ENCODE measurements at regions not wholly inside any gene's neighbourhood (a gene's known extent, or its start where the extent isn't known, plus 50 kb on each side); places are given as distances from the start of the nearest gene placed in this dataset.

DNA sequence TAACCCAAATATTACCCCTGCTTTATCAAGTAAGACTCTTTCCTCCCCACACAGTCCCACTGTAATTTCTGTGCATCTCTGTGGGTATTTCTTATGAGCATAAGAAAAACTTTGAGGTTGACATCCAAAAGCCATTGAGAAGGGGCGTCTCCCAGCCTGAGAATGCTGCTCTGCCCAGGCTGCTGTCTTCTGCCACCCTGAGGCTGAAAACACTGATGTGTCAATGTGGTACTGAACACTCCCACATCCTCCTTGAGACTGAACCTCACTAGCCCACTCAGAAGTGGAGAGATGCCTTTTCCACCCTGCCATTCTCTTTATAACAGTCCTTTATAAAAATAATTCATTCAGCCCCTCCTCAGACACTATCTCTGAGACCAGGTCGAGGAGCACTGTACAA lies 120.8 kb downstream of the SMIM20 start:
- Histone ChIP-seq H3K27ac (ENCODE audit: control insufficient read depth, insufficient read depth) (no peak overlapping the region), H3K4me2 (ENCODE audit: control insufficient read depth, insufficient read depth) (no peak overlapping the region), H3K9ac (ENCODE audit: control insufficient read depth, insufficient read depth, low read length) (no peak overlapping the region), H2AFZ (ENCODE audit: control insufficient read depth, low read depth, low read length) (no peak overlapping the region), H3K4me1 (ENCODE audit: control insufficient read depth, insufficient read depth, low read length) (peaks cover 4% of the 10 kb centered on the region), H4K20me1 (ENCODE audit: control insufficient read depth, insufficient read depth) (no peaks in the 10 kb centered on the region), H3K36me3 (ENCODE audit: control insufficient read depth in 2 of 2, insufficient read depth in 2 of 2, low read length in 1 of 2) (no peaks in the 10 kb centered on the region), H3K79me2 (ENCODE audit: control insufficient read depth, insufficient read depth, low read length) (no peaks in the 10 kb centered on the region), H3K27me3 (replicated peaks in 1 of 2; ENCODE audit: control insufficient read depth in 2 of 2, insufficient read depth in 2 of 2, low read length in 1 of 2) (no peaks in the 10 kb centered on the region), H3K9me3 (replicated peaks; ENCODE audit: control insufficient read depth, insufficient read depth, low read length) (no peaks in the 10 kb centered on the region; the same call in 2 of the 3 replicates), H3K4me3 (no peak overlapping the region)
- FAIRE-seq: no peak
- no peak for DNase-seq (ENCODE audit: low read depth, low spot score)
- ChIA-PET RAD21 (ENCODE audit: unreplicated experiment) (no interaction called here), POLR2A (no interaction called here), SMC1A (ENCODE audit: uncharacterized antibody, unreplicated experiment) (no interaction called here), CTCF (interaction anchor here (0.5 kb wide), 1 partner anchor 177 kb away, joined by 3 read pairs; no protein-coding TSS in a partner anchor)
- TF ChIP-seq SPI1 (IDR thresholded peaks at IDR 0.05; ENCODE audit: borderline replicate concordance, insufficient read depth, low read depth, low read length): peak; percentile 8; the same call in 1 of the 2 replicates
- TF ChIP-seq, protein P1, sequence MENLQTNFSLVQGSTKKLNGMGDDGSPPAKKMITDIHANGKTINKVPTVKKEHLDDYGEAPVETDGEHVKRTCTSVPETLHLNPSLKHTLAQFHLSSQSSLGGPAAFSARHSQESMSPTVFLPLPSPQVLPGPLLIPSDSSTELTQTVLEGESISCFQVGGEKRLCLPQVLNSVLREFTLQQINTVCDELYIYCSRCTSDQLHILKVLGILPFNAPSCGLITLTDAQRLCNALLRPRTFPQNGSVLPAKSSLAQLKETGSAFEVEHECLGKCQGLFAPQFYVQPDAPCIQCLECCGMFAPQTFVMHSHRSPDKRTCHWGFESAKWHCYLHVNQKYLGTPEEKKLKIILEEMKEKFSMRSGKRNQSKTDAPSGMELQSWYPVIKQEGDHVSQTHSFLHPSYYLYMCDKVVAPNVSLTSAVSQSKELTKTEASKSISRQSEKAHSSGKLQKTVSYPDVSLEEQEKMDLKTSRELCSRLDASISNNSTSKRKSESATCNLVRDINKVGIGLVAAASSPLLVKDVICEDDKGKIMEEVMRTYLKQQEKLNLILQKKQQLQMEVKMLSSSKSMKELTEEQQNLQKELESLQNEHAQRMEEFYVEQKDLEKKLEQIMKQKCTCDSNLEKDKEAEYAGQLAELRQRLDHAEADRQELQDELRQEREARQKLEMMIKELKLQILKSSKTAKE (IDR thresholded peaks at IDR 0.05; ENCODE audit: low read depth, poor library complexity, severe bottlenecking): no peak
- in situ Hi-C loops (cut with MboI) (no loop called here), intact Hi-C loops (cut with micrococcal nuclease; ENCODE audit: unreplicated experiment) (no loop called here)
- BruUV-seq (replicated peaks): no TSS peak
- 0% methylated on average over 2 of the region's 2 CpGs for WGBS (ENCODE audit: insufficient coverage, insufficient replicate concordance, low lambda C conversion rate, missing lambda C conversion rate)
- peak; percentile 59; the same call in 2 of the 3 replicates for ATAC-seq

DNA sequence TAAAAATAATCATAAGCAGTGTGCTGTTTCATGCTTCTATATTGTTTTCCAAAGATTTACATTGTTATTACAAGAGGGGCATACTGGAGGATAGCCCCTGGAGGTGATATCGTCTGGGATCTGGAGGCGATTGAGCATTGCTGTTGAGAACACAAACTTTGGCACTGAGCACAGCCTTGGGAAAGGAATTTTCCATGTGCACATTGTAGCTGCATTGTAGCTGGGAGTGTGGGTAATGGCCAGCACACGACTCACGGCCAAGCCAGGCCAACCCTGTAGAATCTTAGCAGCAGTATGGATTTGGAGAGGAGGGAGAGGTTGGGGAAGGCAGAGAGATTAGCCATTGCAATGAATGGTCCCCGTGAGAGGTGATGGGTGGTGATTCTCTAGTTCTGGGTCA lies 121.9 kb downstream of the SMIM20 start:
- no peak for FAIRE-seq
- ChIA-PET POLR2A (no interaction called here), SMC1A (ENCODE audit: uncharacterized antibody, unreplicated experiment) (no interaction called here), RAD21 (ENCODE audit: unreplicated experiment) (no interaction called here), CTCF (no interaction called here)
- ATAC-seq: no peak
- no peaks in the 10 kb centered on the region; the same call in 2 of the 3 replicates for H3K9me3 ChIP-seq (replicated peaks; ENCODE audit: control insufficient read depth, insufficient read depth, low read length)
- intact Hi-C loops (cut with micrococcal nuclease; ENCODE audit: unreplicated experiment) (no loop called here), in situ Hi-C loops (cut with MboI) (no loop called here)
- no TSS peak for BruUV-seq (replicated peaks)
- WGBS (ENCODE audit: insufficient coverage, insufficient replicate concordance, low lambda C conversion rate, missing lambda C conversion rate): 31% methylated on average over 5 of the region's 5 CpGs
- no peak overlapping the region for H3K4me2 ChIP-seq (ENCODE audit: control insufficient read depth, insufficient read depth)
- no peak for DNase-seq (ENCODE audit: low read depth, low spot score)
- no peak overlapping the region for H3K27ac ChIP-seq (ENCODE audit: control insufficient read depth, insufficient read depth)
- no peaks in the 10 kb centered on the region for H3K79me2 ChIP-seq (ENCODE audit: control insufficient read depth, insufficient read depth, low read length)
- peaks cover under 1% of the 10 kb centered on the region; the same call in 1 of the 2 replicates for H3K4me1 ChIP-seq (ENCODE audit: control insufficient read depth, insufficient read depth, low read length)
- no peak for TF ChIP-seq KAT2A (conservative IDR thresholded peaks at IDR 0.05; ENCODE audit: control insufficient read depth, low read depth, low read length)
- no peak for TF ChIP-seq FOXM1 (IDR thresholded peaks at IDR 0.05; ENCODE audit: low read depth, low read length)
- no peak for TF ChIP-seq STAT1 (conservative IDR thresholded peaks at IDR 0.05)
- no peak for TF ChIP-seq NFIC (IDR thresholded peaks at IDR 0.05; ENCODE audit: low read depth, low read length)
- TF ChIP-seq PAX5 (IDR thresholded peaks at IDR 0.05; ENCODE audit: borderline replicate concordance, low read depth, low read length): no peak
- no peak for TF ChIP-seq NRF1 (conservative IDR thresholded peaks at IDR 0.05; ENCODE audit: low read depth, low read length)
- no peak for TF ChIP-seq IRF4 (IDR thresholded peaks at IDR 0.05; ENCODE audit: low read depth, low read length)
- TF ChIP-seq, protein P2, sequence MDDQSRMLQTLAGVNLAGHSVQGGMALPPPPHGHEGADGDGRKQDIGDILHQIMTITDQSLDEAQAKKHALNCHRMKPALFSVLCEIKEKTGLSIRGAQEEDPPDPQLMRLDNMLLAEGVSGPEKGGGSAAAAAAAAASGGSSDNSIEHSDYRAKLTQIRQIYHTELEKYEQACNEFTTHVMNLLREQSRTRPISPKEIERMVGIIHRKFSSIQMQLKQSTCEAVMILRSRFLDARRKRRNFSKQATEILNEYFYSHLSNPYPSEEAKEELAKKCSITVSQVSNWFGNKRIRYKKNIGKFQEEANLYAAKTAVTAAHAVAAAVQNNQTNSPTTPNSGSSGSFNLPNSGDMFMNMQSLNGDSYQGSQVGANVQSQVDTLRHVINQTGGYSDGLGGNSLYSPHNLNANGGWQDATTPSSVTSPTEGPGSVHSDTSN (IDR thresholded peaks at IDR 0.05; ENCODE audit: insufficient replicate concordance, low read depth, low read length): no peak
- TF ChIP-seq ZBED1 (IDR thresholded peaks at IDR 0.05; ENCODE audit: borderline replicate concordance): no peak
- no peak overlapping the region for H3K9ac ChIP-seq (ENCODE audit: control insufficient read depth, insufficient read depth, low read length)
- no peaks in the 10 kb centered on the region for H3K27me3 ChIP-seq (replicated peaks in 1 of 2; ENCODE audit: control insufficient read depth in 2 of 2, insufficient read depth in 2 of 2, low read length in 1 of 2)
- H4K20me1 ChIP-seq (ENCODE audit: control insufficient read depth, insufficient read depth): no peaks in the 10 kb centered on the region
- H2AFZ ChIP-seq (ENCODE audit: control insufficient read depth, low read depth, low read length): no peak overlapping the region
- H3K4me3 ChIP-seq: no peak overlapping the region
- H3K36me3 ChIP-seq (ENCODE audit: control insufficient read depth in 2 of 2, insufficient read depth in 2 of 2, low read length in 1 of 2): no peaks in the 10 kb centered on the region
